ENCODE measurements at regions not wholly inside any gene's neighbourhood (a gene's known extent, or its start where the extent isn't known, plus 50 kb on each side); places are given as distances from the start of the nearest gene placed in this dataset.

DNA sequence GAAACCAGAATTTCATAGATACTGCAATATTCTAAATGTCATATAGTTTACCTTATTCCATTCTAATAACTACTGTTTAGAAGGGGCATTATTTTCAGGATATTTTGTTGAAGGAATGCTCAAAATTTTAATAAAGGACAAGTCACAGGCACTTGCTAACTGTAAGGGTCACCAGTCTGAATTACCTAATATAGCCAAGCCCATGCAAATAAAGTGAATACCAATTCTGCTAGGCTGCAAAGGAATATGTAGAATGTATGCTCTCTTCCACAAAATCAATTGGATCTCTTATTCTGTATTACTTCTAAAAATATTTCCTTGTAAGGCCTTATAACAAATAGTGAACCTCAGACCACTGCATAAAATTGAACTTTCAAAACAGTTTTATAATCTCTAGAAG lies 52.3 kb upstream of the FAT4 start:
- DNase-seq (ENCODE audit: low read depth), result no peak
- no peaks in the 10 kb centered on the region for H3K36me3 ChIP-seq (ENCODE audit: control insufficient read depth, insufficient read depth, low read length)
- TF ChIP-seq, protein P1, sequence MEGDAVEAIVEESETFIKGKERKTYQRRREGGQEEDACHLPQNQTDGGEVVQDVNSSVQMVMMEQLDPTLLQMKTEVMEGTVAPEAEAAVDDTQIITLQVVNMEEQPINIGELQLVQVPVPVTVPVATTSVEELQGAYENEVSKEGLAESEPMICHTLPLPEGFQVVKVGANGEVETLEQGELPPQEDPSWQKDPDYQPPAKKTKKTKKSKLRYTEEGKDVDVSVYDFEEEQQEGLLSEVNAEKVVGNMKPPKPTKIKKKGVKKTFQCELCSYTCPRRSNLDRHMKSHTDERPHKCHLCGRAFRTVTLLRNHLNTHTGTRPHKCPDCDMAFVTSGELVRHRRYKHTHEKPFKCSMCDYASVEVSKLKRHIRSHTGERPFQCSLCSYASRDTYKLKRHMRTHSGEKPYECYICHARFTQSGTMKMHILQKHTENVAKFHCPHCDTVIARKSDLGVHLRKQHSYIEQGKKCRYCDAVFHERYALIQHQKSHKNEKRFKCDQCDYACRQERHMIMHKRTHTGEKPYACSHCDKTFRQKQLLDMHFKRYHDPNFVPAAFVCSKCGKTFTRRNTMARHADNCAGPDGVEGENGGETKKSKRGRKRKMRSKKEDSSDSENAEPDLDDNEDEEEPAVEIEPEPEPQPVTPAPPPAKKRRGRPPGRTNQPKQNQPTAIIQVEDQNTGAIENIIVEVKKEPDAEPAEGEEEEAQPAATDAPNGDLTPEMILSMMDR (IDR thresholded peaks at IDR 0.05; ENCODE audit: insufficient read depth, low read length, poor library complexity, severe bottlenecking), result no peak

DNA sequence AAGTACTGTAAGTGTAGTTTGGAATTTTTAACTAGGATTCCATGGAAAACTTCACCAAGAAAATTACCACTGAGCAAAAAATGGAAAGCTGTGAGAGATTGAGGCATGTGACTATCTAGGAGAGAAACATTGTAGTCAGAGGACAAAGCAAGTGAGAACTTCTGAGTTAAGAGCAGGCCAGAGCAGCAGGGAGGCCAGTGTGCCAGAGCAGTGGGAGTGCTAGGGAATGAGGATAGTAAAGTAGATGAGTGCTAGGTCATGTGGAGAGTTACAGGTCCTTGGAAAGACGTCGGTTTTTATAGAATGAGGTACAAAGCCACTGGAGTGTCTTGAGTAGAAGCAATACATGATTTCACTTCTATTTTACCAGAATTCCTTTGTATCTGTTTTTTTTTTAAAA lies 52.7 kb upstream of the FAT4 start:
- DNase-seq (ENCODE audit: low read depth), result no peak
- no peaks in the 10 kb centered on the region for H3K27me3 ChIP-seq (ENCODE audit: control insufficient read depth, insufficient read depth, low read length)
- TF ChIP-seq, protein P1 (IDR thresholded peaks at IDR 0.05; ENCODE audit: insufficient read depth, low read length, poor library complexity, severe bottlenecking), result no peak
- H3K4me3 ChIP-seq (ENCODE audit: low read depth, low read length), result no peak overlapping the region
- no peaks in the 10 kb centered on the region for H3K36me3 ChIP-seq (ENCODE audit: control insufficient read depth, insufficient read depth, low read length)

More for the DNA sequence above, 52.3 kb upstream of the FAT4 start:
- Histone ChIP-seq H3K4me3 (ENCODE audit: low read depth, low read length) (no peak overlapping the region), H3K27me3 (ENCODE audit: control insufficient read depth, insufficient read depth, low read length) (no peaks in the 10 kb centered on the region)

DNA sequence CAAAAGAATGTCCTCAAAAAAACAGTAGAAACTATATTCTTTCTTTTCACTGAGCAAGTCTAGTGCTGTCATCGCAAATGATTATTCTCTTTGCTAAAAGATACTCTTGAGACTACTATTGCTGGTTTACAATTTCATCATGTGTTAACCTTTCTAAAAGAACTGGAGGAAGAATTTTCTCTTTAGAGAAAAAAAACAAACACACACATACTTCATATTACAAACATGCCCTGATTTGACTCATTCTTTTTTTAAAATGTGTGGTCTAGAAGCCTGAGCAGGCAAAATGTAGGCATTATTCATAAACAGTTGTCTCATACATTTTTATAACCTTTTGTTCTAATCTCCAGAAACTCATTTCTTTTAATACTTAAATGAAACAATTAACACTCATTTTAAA lies 60.6 kb upstream of the FAT4 start:
- no peak for DNase-seq (ENCODE audit: low read depth)
- no peak overlapping the region for H3K4me3 ChIP-seq (ENCODE audit: low read depth, low read length)
- no peaks in the 10 kb centered on the region for H3K27me3 ChIP-seq (ENCODE audit: control insufficient read depth, insufficient read depth, low read length)
- no peaks in the 10 kb centered on the region for H3K36me3 ChIP-seq (ENCODE audit: control insufficient read depth, insufficient read depth, low read length)
- TF ChIP-seq, protein P1 (IDR thresholded peaks at IDR 0.05; ENCODE audit: insufficient read depth, low read length, poor library complexity, severe bottlenecking), result no peak

GRCh38 chr4:125244848-125245450 lies 69.8 kb upstream of the FAT4 start:
- Histone ChIP-seq H3K27me3 (ENCODE audit: control insufficient read depth, insufficient read depth, low read length) (no peaks in the 10 kb centered on the region), H3K4me3 (ENCODE audit: low read depth, low read length) (no peak overlapping the region), H3K36me3 (ENCODE audit: control insufficient read depth, insufficient read depth, low read length) (no peaks in the 10 kb centered on the region)
- DNase-seq (ENCODE audit: low read depth), result no peak
- TF ChIP-seq, protein P1 (IDR thresholded peaks at IDR 0.05; ENCODE audit: insufficient read depth, low read length, poor library complexity, severe bottlenecking), result peak; percentile 25

DNA sequence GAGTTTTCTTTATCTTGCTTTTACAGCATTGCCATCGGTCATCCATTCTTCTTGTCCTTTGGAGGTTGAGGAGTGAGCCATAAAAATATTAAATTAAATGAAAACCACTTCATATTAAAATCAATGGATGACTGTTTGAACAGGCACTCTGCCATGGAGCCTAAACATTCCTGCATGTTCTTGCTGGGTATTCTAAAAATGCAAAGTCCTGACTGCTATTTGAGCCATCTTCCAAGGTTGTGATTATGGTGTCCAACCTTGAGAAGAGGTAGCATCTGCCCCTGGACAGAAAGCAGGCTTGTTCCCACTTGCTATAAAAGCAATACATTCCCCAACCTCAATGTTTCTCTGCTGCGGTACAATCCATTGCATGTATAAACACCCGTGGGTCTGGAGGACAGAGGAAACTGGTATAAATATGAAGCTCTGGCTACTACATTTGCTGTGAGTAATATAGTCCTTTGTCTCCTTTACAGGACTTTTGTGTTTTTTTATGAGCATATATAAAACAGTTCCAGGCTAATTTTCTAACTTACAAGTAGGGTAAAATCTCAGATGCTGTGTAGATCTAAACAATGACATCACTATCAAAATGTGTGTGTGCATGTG lies 70.9 kb upstream of the FAT4 start:
- Histone ChIP-seq H3K36me3 (ENCODE audit: control insufficient read depth, insufficient read depth, low read length) (no peaks in the 10 kb centered on the region), H3K4me3 (ENCODE audit: low read depth, low read length) (no peak overlapping the region), H3K27me3 (ENCODE audit: control insufficient read depth, insufficient read depth, low read length) (no peaks in the 10 kb centered on the region)
- TF ChIP-seq, protein P1 (IDR thresholded peaks at IDR 0.05; ENCODE audit: insufficient read depth, low read length, poor library complexity, severe bottlenecking), result no peak
- no peak for DNase-seq (ENCODE audit: low read depth)

- H3K27me3 ChIP-seq (ENCODE audit: control insufficient read depth, insufficient read depth, low read length), result no peaks in the 10 kb centered on the region
- H3K36me3 ChIP-seq (ENCODE audit: control insufficient read depth, insufficient read depth, low read length), result no peaks in the 10 kb centered on the region
- TF ChIP-seq, protein P1 (IDR thresholded peaks at IDR 0.05; ENCODE audit: insufficient read depth, low read length, poor library complexity, severe bottlenecking), result no peak
- no peak for DNase-seq (ENCODE audit: low read depth)
- H3K4me3 ChIP-seq (ENCODE audit: low read depth, low read length), result no peak overlapping the region
These were observed 78.8 kb upstream of the FAT4 start for GRCh38 chr4:125235971-125236370.

Measured in kidney epithelial cell (primary cell).